IMR-90 (cell line): ENCODE measurements at regions not wholly inside any gene's neighbourhood (a gene's known extent, or its start where the extent isn't known, plus 50 kb on each side); places are given as distances from the start of the nearest gene placed in this dataset.

Experiments used
- ATAC-seq: fragments of 200-7000 bp; cut with Tn5 transposase; 2 replicates; pipeline ENCODE4 v1.9.1; 2020; ENCODE audit warnings: low read depth, mild to moderate bottlenecking, moderate library complexity
- BruUV-seq: library from RNA; stranded (reverse); fragments of 400-500 nt; replicated peaks from 2 replicates; lab custom pipeline; 2021; lab: Mats Ljungman, UMichigan
- CTCF ChIA-PET: fragments of 300-600 bp; formaldehyde crosslinking; extraction: SDS; loops from one replicate; lab custom pipeline; 2021; ENCODE audit warnings: antibody characterized with exemption; lab: Yijun Ruan, JAX
- POLR2A ChIA-PET: fragments of 300-600 bp; sonication (Branson Sonifier 250); formaldehyde crosslinking; loops from one replicate; lab custom pipeline; 2022; ENCODE audit warnings: antibody characterized with exemption; ENCODE audit not compliant: unreplicated experiment; lab: Charles Lee
- DNase-seq: peaks from one replicate; pipeline ENCODE4 v3.0.0; 2013
- H2AFZ ChIP-seq: replicated peaks from 2 replicates; pipeline ENCODE3; 2013; ENCODE audit warnings: low read length, mild to moderate bottlenecking; ENCODE audit not compliant: poor library complexity
- H2AK5ac ChIP-seq: 2 replicates; pipeline ENCODE4 v1.6.1; 2013; ENCODE audit warnings: low read depth, low read length, inconsistent platforms
- H2AK9ac ChIP-seq: replicated peaks from 2 replicates; pipeline ENCODE3; 2013; ENCODE audit warnings: mild to moderate bottlenecking, low read depth, low read length, moderate library complexity; ENCODE audit not compliant: poor library complexity
- H2BK120ac ChIP-seq: 2 replicates; pipeline ENCODE4 v1.6.1; 2013; ENCODE audit warnings: low read depth, low read length, inconsistent platforms
- H2BK15ac ChIP-seq: 3 replicates; pipeline ENCODE4 v1.6.1; 2013; ENCODE audit warnings: low read depth, low read length, inconsistent platforms
- H2BK20ac ChIP-seq: 2 replicates; pipeline ENCODE4 v1.6.1; 2013; ENCODE audit warnings: low read depth, mild to moderate bottlenecking, inconsistent platforms, low read length, moderate library complexity
- H2BK5ac ChIP-seq: 2 replicates; pipeline ENCODE4 v1.6.1; 2013; ENCODE audit warnings: mild to moderate bottlenecking, low read depth, low read length, inconsistent platforms; ENCODE audit not compliant: poor library complexity, severe bottlenecking
- H3K14ac ChIP-seq: replicated peaks from 2 replicates; pipeline ENCODE4 v1.6.1; 2013; ENCODE audit warnings: low read depth, low read length, inconsistent platforms
- H3K18ac ChIP-seq: 2 replicates; pipeline ENCODE4 v1.6.1; 2013; ENCODE audit warnings: low read depth, low read length, control low read depth
- H3K23ac ChIP-seq: 2 replicates; pipeline ENCODE4 v1.6.1; 2013; ENCODE audit warnings: low read depth, low read length, inconsistent platforms
- H3K27ac ChIP-seq: 2 replicates; pipeline ENCODE4 v1.5.1; 2013; ENCODE audit warnings: mild to moderate bottlenecking, control low read depth, low read length; ENCODE audit not compliant: insufficient read depth
- H3K27me3 ChIP-seq: 2 replicates; pipeline ENCODE4 v1.6.1; 2013; ENCODE audit warnings: low read length; ENCODE audit not compliant: control insufficient read depth, insufficient read depth
- H3K36me3 ChIP-seq: 2 replicates; pipeline ENCODE4 v1.6.1; 2013; ENCODE audit warnings: low read length, mixed read lengths; ENCODE audit not compliant: control insufficient read depth, insufficient read depth
- H3K4ac ChIP-seq: 2 replicates; pipeline ENCODE4 v1.6.1; 2013; ENCODE audit warnings: low read depth, low read length, inconsistent platforms
- H3K4me1 ChIP-seq: 2 replicates; pipeline ENCODE4 v1.6.1; 2013; ENCODE audit warnings: low read length, mixed read lengths; ENCODE audit not compliant: control insufficient read depth, insufficient read depth
- H3K4me2 ChIP-seq: 2 replicates; pipeline ENCODE4 v1.6.1; 2013; ENCODE audit warnings: low read depth, mild to moderate bottlenecking, control low read depth, low read length, moderate library complexity
- H3K4me3 ChIP-seq: 2 replicates; pipeline ENCODE4 v1.5.1; 2013; ENCODE audit warnings: low read depth, mild to moderate bottlenecking, control low read depth, low read length, moderate library complexity; ENCODE audit not compliant: insufficient read depth
- H3K56ac ChIP-seq: 2 replicates; pipeline ENCODE4 v1.6.1; 2013; ENCODE audit warnings: low read length, inconsistent platforms; ENCODE audit not compliant: insufficient read depth; ENCODE audit errors: extremely low read depth
- H3K79me1 ChIP-seq, 2 experiments: 2 replicates each; pipeline ENCODE4 v1.6.1; 2013; ENCODE audit warnings: low read length in 2 of 2, inconsistent platforms in 1 of 2, low read depth in 1 of 2
- H3K9ac ChIP-seq: 2 replicates; pipeline ENCODE4 v1.6.1; 2013; ENCODE audit warnings: low read depth, low read length, control low read depth
- H3K9me1 ChIP-seq: 2 replicates; pipeline ENCODE4 v1.6.1; 2013; ENCODE audit warnings: low read length, inconsistent platforms; ENCODE audit not compliant: insufficient read depth
- H3K9me3 ChIP-seq: 2 replicates; pipeline ENCODE4 v1.6.1; 2013; ENCODE audit warnings: low read length; ENCODE audit not compliant: control insufficient read depth, insufficient read depth
- H4K20me1 ChIP-seq: 2 replicates; pipeline ENCODE4 v1.6.1; 2013; ENCODE audit warnings: low read length, inconsistent platforms; ENCODE audit not compliant: insufficient read depth
- H4K5ac ChIP-seq: 2 replicates; pipeline ENCODE4 v1.6.1; 2013; ENCODE audit warnings: mild to moderate bottlenecking, low read depth, low read length, control low read depth
- H4K8ac ChIP-seq, 2 experiments: 2 replicates each; pipeline ENCODE4 v1.6.1; 2013; ENCODE audit warnings: low read depth in 2 of 2, low read length in 2 of 2, control low read depth in 1 of 2, inconsistent platforms in 1 of 2
- H4K91ac ChIP-seq: 2 replicates; pipeline ENCODE4 v1.6.1; 2013; ENCODE audit warnings: low read depth, low read length, inconsistent platforms; ENCODE audit not compliant: insufficient read depth
- BHLHE40 ChIP-seq: fragments of 150-350 bp; IDR thresholded peaks from 2 replicates; pipeline ENCODE4 v1.6.1; 2016; ENCODE audit warnings: mild to moderate bottlenecking, low read depth, low read length
- CEBPB ChIP-seq: IDR thresholded peaks from 2 replicates; pipeline ENCODE4 v1.6.1; 2012; ENCODE audit warnings: low read depth, low read length, improper control_type of control experiment
- CHD1 ChIP-seq: IDR thresholded peaks from 2 replicates; pipeline ENCODE4 v1.6.1; 2012; ENCODE audit warnings: low read depth, low read length, improper control_type of control experiment
- ELK1 ChIP-seq: fragments of 150-350 bp; IDR thresholded peaks from 2 replicates; pipeline ENCODE4 v1.6.1; 2016; ENCODE audit warnings: low read depth, mild to moderate bottlenecking, low read length, moderate library complexity, borderline replicate concordance
- FOS ChIP-seq: fragments of 150-350 bp; IDR thresholded peaks from 2 replicates; pipeline ENCODE4 v1.6.1; 2016; ENCODE audit warnings: low read depth, low read length
- MAFK ChIP-seq: IDR thresholded peaks from 2 replicates; pipeline ENCODE4 v1.6.1; 2012; ENCODE audit warnings: low read depth, low read length, improper control_type of control experiment
- MAZ ChIP-seq: IDR thresholded peaks from 2 replicates; pipeline ENCODE4 v1.6.1; 2012; ENCODE audit warnings: low read depth, mild to moderate bottlenecking, low read length, improper control_type of control experiment, moderate library complexity, borderline replicate concordance
- MXI1 ChIP-seq: IDR thresholded peaks from 2 replicates; pipeline ENCODE4 v1.6.1; 2012; ENCODE audit warnings: low read depth, mild to moderate bottlenecking, low read length, moderate library complexity, borderline replicate concordance
- POLR2A ChIP-seq: IDR thresholded peaks from 2 replicates; pipeline ENCODE4 v1.6.1; 2012; ENCODE audit warnings: mild to moderate bottlenecking, low read depth, low read length
- RAD21 ChIP-seq: IDR thresholded peaks from 2 replicates; pipeline ENCODE4 v1.6.1; 2012; ENCODE audit warnings: low read length, improper control_type of control experiment
- RCOR1 ChIP-seq: IDR thresholded peaks from 2 replicates; pipeline ENCODE4 v1.6.1; 2012; ENCODE audit warnings: mild to moderate bottlenecking, low read length, improper control_type of control experiment; ENCODE audit not compliant: insufficient replicate concordance
- SMC3 ChIP-seq: fragments of 150-350 bp; IDR thresholded peaks from 2 replicates; pipeline ENCODE4 v1.6.1; 2016; ENCODE audit warnings: low read depth, mild to moderate bottlenecking, antibody characterized with exemption, low read length, moderate library complexity
- USF2 ChIP-seq: fragments of 150-350 bp; IDR thresholded peaks from 2 replicates; pipeline ENCODE4 v1.6.1; 2017; ENCODE audit warnings: mild to moderate bottlenecking, antibody characterized with exemption, low read length, low read depth
- WGBS, 2 experiments: methylation state at CpG; one replicate each; pipeline versions ENCODE4 v1.1.5 to v1.1.7; 2013; ENCODE audit warnings: missing lambda C conversion rate in 2 of 2; ENCODE audit not compliant: insufficient read length in 1 of 2; ENCODE audit errors: extremely low coverage in 2 of 2; 5-methylcytosine and 5-hydroxymethylcytosine counted together
- dilution Hi-C: fragments of 300-500 bp; cut with HindIII; formaldehyde crosslinking; loops from one replicate; pipeline ENCODE4 v1.14.3; 2018; ENCODE audit warnings: low sequenced_read_pairs; ENCODE audit not compliant: unreplicated experiment
- in situ Hi-C: fragments of 300-500 bp; cut with MboI; formaldehyde crosslinking; loops from 3 replicates; pipeline ENCODE4 v1.14.3; 2019; ENCODE audit warnings: low sequenced_read_pairs, inconsistent platforms, mixed read lengths
- intact Hi-C: fragments of 100-400 bp; cut with micrococcal nuclease; formaldehyde crosslinking; loops from 2 replicates; pipeline ENCODE4 v1.10.0; 2022
- TF ChIP-seq, protein P1 (sequence below): conservative IDR thresholded peaks from 2 replicates; pipeline ENCODE4 v1.5.1; 2012; ENCODE audit warnings: mild to moderate bottlenecking, low read depth, low read length, improper control_type of control experiment

GRCh38 chr3:156035158-156035557, 85.2 kb upstream of the KCNAB1 start:
- dilution Hi-C loops (no loop called here), in situ Hi-C loops (no loop called here), intact Hi-C loops (no loop called here)
- no peak overlapping the region for H2BK15ac ChIP-seq
- H3K4me1 ChIP-seq = no peaks in the 10 kb centered on the region
- H3K23ac ChIP-seq = no peak overlapping the region
- no peak overlapping the region for H3K18ac ChIP-seq
- H3K27me3 ChIP-seq = no peaks in the 10 kb centered on the region
- no peak overlapping the region for H3K9ac ChIP-seq
- no peak overlapping the region for H2BK120ac ChIP-seq
- 0% methylated on average over 1 of the region's 1 CpG; no CpG with 5 or more reads in 1 of the 2 experiments for WGBS, 2 experiments
- H3K4ac ChIP-seq = no peak overlapping the region
- no peaks in the 10 kb centered on the region for H4K20me1 ChIP-seq
- DNase-seq = no peak
- ATAC-seq = no peak
- CTCF ChIA-PET = no interaction called here
- no peaks in the 10 kb centered on the region for H3K9me3 ChIP-seq
- H4K91ac ChIP-seq = no peak overlapping the region
- no peak overlapping the region for H2BK5ac ChIP-seq
- POLR2A ChIA-PET = no interaction called here
- H3K36me3 ChIP-seq = no peaks in the 10 kb centered on the region
- no peak overlapping the region for H3K4me3 ChIP-seq
- no peak overlapping the region for H2AK9ac ChIP-seq
- H3K27ac ChIP-seq = no peak overlapping the region
- H3K56ac ChIP-seq = no peak overlapping the region
- H2AFZ ChIP-seq = no peak overlapping the region
- no peak overlapping the region for H3K4me2 ChIP-seq
- TF ChIP-seq FOS (no peak), MAFK (no peak), SMC3 (no peak), ELK1 (no peak), MAZ (no peak), BHLHE40 (no peak), CHD1 (no peak), RCOR1 (no peak), RAD21 (no peak), CEBPB (no peak), USF2 (no peak), MXI1 (no peak), POLR2A (no peak)
- TF ChIP-seq, protein P1, sequence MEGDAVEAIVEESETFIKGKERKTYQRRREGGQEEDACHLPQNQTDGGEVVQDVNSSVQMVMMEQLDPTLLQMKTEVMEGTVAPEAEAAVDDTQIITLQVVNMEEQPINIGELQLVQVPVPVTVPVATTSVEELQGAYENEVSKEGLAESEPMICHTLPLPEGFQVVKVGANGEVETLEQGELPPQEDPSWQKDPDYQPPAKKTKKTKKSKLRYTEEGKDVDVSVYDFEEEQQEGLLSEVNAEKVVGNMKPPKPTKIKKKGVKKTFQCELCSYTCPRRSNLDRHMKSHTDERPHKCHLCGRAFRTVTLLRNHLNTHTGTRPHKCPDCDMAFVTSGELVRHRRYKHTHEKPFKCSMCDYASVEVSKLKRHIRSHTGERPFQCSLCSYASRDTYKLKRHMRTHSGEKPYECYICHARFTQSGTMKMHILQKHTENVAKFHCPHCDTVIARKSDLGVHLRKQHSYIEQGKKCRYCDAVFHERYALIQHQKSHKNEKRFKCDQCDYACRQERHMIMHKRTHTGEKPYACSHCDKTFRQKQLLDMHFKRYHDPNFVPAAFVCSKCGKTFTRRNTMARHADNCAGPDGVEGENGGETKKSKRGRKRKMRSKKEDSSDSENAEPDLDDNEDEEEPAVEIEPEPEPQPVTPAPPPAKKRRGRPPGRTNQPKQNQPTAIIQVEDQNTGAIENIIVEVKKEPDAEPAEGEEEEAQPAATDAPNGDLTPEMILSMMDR = no peak
- H4K5ac ChIP-seq = no peak overlapping the region
- H2AK5ac ChIP-seq = no peak overlapping the region
- H4K8ac ChIP-seq = no peak overlapping the region
- no peak overlapping the region for H3K14ac ChIP-seq
- H3K79me1 ChIP-seq = no peaks in the 10 kb centered on the region
- H3K9me1 ChIP-seq = no peaks in the 10 kb centered on the region
- H2BK20ac ChIP-seq = no peak overlapping the region
- BruUV-seq = no TSS peak
